HCT116 (cell line): ENCODE measurements at regions not wholly inside any gene's neighbourhood (a gene's known extent, or its start where the extent isn't known, plus 50 kb on each side); places are given as distances from the start of the nearest gene placed in this dataset.

Experiments
- ATAC-seq: fragments of 200-7000 bp; cut with Tn5 transposase; 2 replicates; pipeline ENCODE4 v1.9.1; 2020; ENCODE audit warnings: mild to moderate bottlenecking, moderate library complexity
- BruUV-seq: library from RNA; stranded (reverse); fragments of 400-500 nt; replicated peaks from 2 replicates; lab custom pipeline; 2021; lab: Mats Ljungman, UMichigan
- CTCF ChIA-PET: fragments of 300-600 bp; sonication (Branson Sonifier 250); formaldehyde crosslinking; loops from one replicate; lab custom pipeline; 2021; ENCODE audit warnings: antibody characterized with exemption; lab: Charles Lee
- POLR2A ChIA-PET: fragments of 300-600, 350-600 bp; sonication (Branson Sonifier 250); formaldehyde crosslinking; loops from one replicate; lab custom pipeline; 2021; ENCODE audit warnings: antibody characterized with exemption; lab: Charles Lee
- RAD21 ChIA-PET, 2 experiments: fragments of 300-600 bp; sonication (Branson Sonifier 250); formaldehyde crosslinking; loops; one replicate each; lab custom pipeline; 2023; ENCODE audit warnings: low total read pairs in 2 of 2; ENCODE audit not compliant: uncharacterized antibody in 2 of 2, unreplicated experiment in 2 of 2, low non-redundant PET in 1 of 2; lab: Charles Lee
- DNase-seq: peaks from one replicate; pipeline ENCODE4 v3.0.0-alpha.2; 2010; ENCODE audit warnings: low read depth, low spot score
- H2AFZ ChIP-seq: fragments of 200-600 bp; shearing (Covaris generic), sonication (generic); 2 replicates; pipeline ENCODE4 v1.6.1; 2017; ENCODE audit warnings: low read depth, mixed run types, mixed read lengths, antibody characterized with exemption, low read length; ENCODE audit not compliant: poor library complexity, severe bottlenecking
- H3K27ac ChIP-seq: 2 replicates; pipeline ENCODE4 v1.5.1; 2012; ENCODE audit warnings: low read depth, low read length
- H3K27me3 ChIP-seq: fragments of 200-600 bp; sonication (generic); 2 replicates; pipeline ENCODE4 v1.6.1; 2016; ENCODE audit warnings: mixed run types, low read length, mixed read lengths; ENCODE audit not compliant: insufficient read depth
- H3K36me3 ChIP-seq, 2 experiments: fragments of 200-500 bp in 1 of 2; fragments of 200-600 bp in 1 of 2; sonication (Bioruptor generic) in 1 of 2; sonication (generic) in 1 of 2; 2 replicates each; pipeline versions ENCODE4 v1.5.1 to v1.6.1; 2014 to 2016; ENCODE audit warnings: low read length in 2 of 2, inconsistent platforms in 1 of 2, mixed read lengths in 1 of 2, mixed run types in 1 of 2; ENCODE audit not compliant: insufficient read depth in 2 of 2, control insufficient read depth in 1 of 2
- H3K4me1 ChIP-seq, 2 experiments: fragments of 200-600 bp in 1 of 2; sonication (generic) in 1 of 2; 2 replicates each; pipeline versions ENCODE4 v1.5.1 to v1.6.1; 2012 to 2017; ENCODE audit warnings: low read length in 2 of 2, inconsistent platforms in 1 of 2, mild to moderate bottlenecking in 1 of 2, mixed read lengths in 1 of 2, mixed run types in 1 of 2, moderate library complexity in 1 of 2; ENCODE audit not compliant: insufficient read depth in 2 of 2, control insufficient read depth in 1 of 2
- H3K4me2 ChIP-seq: fragments of 200-600 bp; sonication (generic); 2 replicates; pipeline ENCODE4 v1.6.1; 2017; ENCODE audit warnings: mixed run types, low read length, mixed read lengths
- H3K4me3 ChIP-seq, 2 experiments: fragments of 200-600 bp in 1 of 2; sonication (generic) in 1 of 2; replicated peaks in 1 of 2; 2 replicates each; pipeline ENCODE4 v1.5.1; 2011 to 2016; ENCODE audit warnings: low read length in 2 of 2, control low read depth in 1 of 2, low read depth in 1 of 2, mild to moderate bottlenecking in 1 of 2, mixed read lengths in 1 of 2, mixed run types in 1 of 2
- H3K79me2 ChIP-seq: fragments of 200-600 bp; sonication (generic); 2 replicates; pipeline ENCODE4 v1.6.1; 2017; ENCODE audit warnings: mild to moderate bottlenecking, mixed run types, low read length, moderate library complexity, mixed read lengths; ENCODE audit not compliant: insufficient read depth
- H3K9ac ChIP-seq: fragments of 200-600 bp; sonication (generic); 2 replicates; pipeline ENCODE4 v1.6.1; 2016; ENCODE audit warnings: low read length, mixed read lengths
- H3K9me2 ChIP-seq: fragments of 200-600 bp; sonication (generic), shearing (Covaris generic); 2 replicates; pipeline ENCODE4 v1.6.1; 2017; ENCODE audit warnings: mixed run types, mild to moderate bottlenecking, moderate library complexity; ENCODE audit not compliant: insufficient read depth
- H3K9me3 ChIP-seq, 2 experiments: fragments of 200-500 bp in 1 of 2; fragments of 200-600 bp in 1 of 2; sonication (Bioruptor generic) in 1 of 2; sonication (generic) in 1 of 2; 2 replicates each; pipeline ENCODE4 v1.6.1; 2014 to 2017; ENCODE audit warnings: low read length in 2 of 2, mixed read lengths in 2 of 2, inconsistent platforms in 1 of 2, low read depth in 1 of 2, mild to moderate bottlenecking in 1 of 2, mixed run types in 1 of 2, moderate library complexity in 1 of 2; ENCODE audit not compliant: control insufficient read depth in 1 of 2, insufficient read depth in 1 of 2
- H4K20me1 ChIP-seq: fragments of 200-600 bp; sonication (generic), shearing (Covaris generic); 2 replicates; pipeline ENCODE4 v1.6.1; 2017; ENCODE audit warnings: mixed run types, mild to moderate bottlenecking, moderate library complexity; ENCODE audit not compliant: insufficient read depth
- ATF3 ChIP-seq: IDR thresholded peaks from 2 replicates; pipeline ENCODE4 v1.6.1; 2012
- CEBPB ChIP-seq: IDR thresholded peaks from 2 replicates; pipeline ENCODE4 v1.6.1; 2012; ENCODE audit warnings: low read depth
- CTCF ChIP-seq, 3 experiments: fragments of 200-600 bp in 1 of 3; sonication (generic) in 1 of 3; IDR thresholded peaks in 2 of 3; conservative IDR thresholded peaks in 1 of 3; 2 replicates each; pipeline ENCODE4 v1.5.1; 2012 to 2017; ENCODE audit warnings: low read depth in 2 of 3, low read length in 2 of 3, antibody characterized with exemption in 1 of 3, borderline replicate concordance in 1 of 3, control low read depth in 1 of 3, mild to moderate bottlenecking in 1 of 3, mixed read lengths in 1 of 3, mixed run types in 1 of 3, moderate library complexity in 1 of 3; ENCODE audit not compliant: insufficient read depth in 1 of 3
- ELF1 ChIP-seq: IDR thresholded peaks from 2 replicates; pipeline ENCODE4 v1.6.1; 2012; ENCODE audit warnings: low read depth, borderline replicate concordance
- EZH2phosphoT487 ChIP-seq: fragments of 200-600 bp; IDR thresholded peaks from 2 replicates; pipeline ENCODE4 v1.6.1; 2018; ENCODE audit warnings: antibody characterized with exemption, borderline replicate concordance
- JUND ChIP-seq: IDR thresholded peaks from 2 replicates; pipeline ENCODE4 v1.6.1; 2012
- MAX ChIP-seq: IDR thresholded peaks from 2 replicates; pipeline ENCODE4 v1.6.1; 2012
- POLR2AphosphoS5 ChIP-seq: IDR thresholded peaks from 2 replicates; pipeline ENCODE4 v1.6.1; 2011; ENCODE audit warnings: mild to moderate bottlenecking, low read depth, low read length, moderate library complexity
- RAD21 ChIP-seq: IDR thresholded peaks from 2 replicates; pipeline ENCODE4 v1.6.1; 2012; ENCODE audit warnings: low read depth, mild to moderate bottlenecking
- SIN3A ChIP-seq: IDR thresholded peaks from 2 replicates; pipeline ENCODE4 v1.6.1; 2012; ENCODE audit warnings: low read depth
- SP1 ChIP-seq: IDR thresholded peaks from 2 replicates; pipeline ENCODE4 v1.6.1; 2012; ENCODE audit warnings: low read depth
- SRF ChIP-seq: IDR thresholded peaks from 2 replicates; pipeline ENCODE4 v1.6.1; 2012; ENCODE audit warnings: low read depth
- YY1 ChIP-seq: IDR thresholded peaks from 2 replicates; pipeline ENCODE4 v1.6.1; 2011; ENCODE audit warnings: low read length, low read depth, moderate library complexity, mild to moderate bottlenecking; ENCODE audit not compliant: insufficient replicate concordance; ENCODE audit errors: extremely low read depth
- ZFX ChIP-seq: fragments of 450-650 bp; IDR thresholded peaks from 2 replicates; pipeline ENCODE4 v1.6.1; 2017
- ZNF274 ChIP-seq: fragments of 200-500 bp; sonication (Bioruptor generic); IDR thresholded peaks from 2 replicates; pipeline ENCODE4 v1.6.1; 2014; ENCODE audit warnings: mild to moderate bottlenecking, low read depth, low read length, inconsistent platforms
- intact Hi-C: fragments of 100-400 bp; cut with micrococcal nuclease; formaldehyde crosslinking; loops from 2 replicates; pipeline ENCODE4 v1.10.0; 2022

- RAD21 ChIA-PET: no interaction called here
- no TSS peak for BruUV-seq
- H3K4me1 ChIP-seq: no peaks in the 10 kb centered on the region
- no peaks in the 10 kb centered on the region for H3K79me2 ChIP-seq
- no peak overlapping the region for H2AFZ ChIP-seq
- no peak overlapping the region for H3K4me3 ChIP-seq
- no peak for ATAC-seq
- intact Hi-C loops: no loop called here
- H3K36me3 ChIP-seq: peaks cover 0 to 5% of the 10 kb centered on the region in 2 experiments; a peak in 1 of 4 replicates
- DNase-seq: no peak
- POLR2A ChIA-PET: no interaction called here
- TF ChIP-seq SP1: no peak
- no peak for TF ChIP-seq SRF
- no peak for TF ChIP-seq YY1
- no peak for TF ChIP-seq POLR2AphosphoS5
- no peak for TF ChIP-seq SIN3A
- TF ChIP-seq ELF1: no peak
- TF ChIP-seq ZNF274: no peak
- no peak for TF ChIP-seq EZH2phosphoT487
- H3K9me2 ChIP-seq: no peaks in the 10 kb centered on the region
- H3K27me3 ChIP-seq: no peaks in the 10 kb centered on the region
- no peak overlapping the region for H3K9ac ChIP-seq
- CTCF ChIA-PET: no interaction called here
- H3K27ac ChIP-seq: no peak overlapping the region
- no peak overlapping the region for H3K4me2 ChIP-seq
- no peaks in the 10 kb centered on the region for H4K20me1 ChIP-seq
- H3K9me3 ChIP-seq: no peaks in the 10 kb centered on the region
Observed at GRCh38 chr14:71733210-71733883, 198.9 kb upstream of the RGS6 start.

GRCh38 chr14:71734076-71734475 lies 198.2 kb upstream of the RGS6 start:
- Histone ChIP-seq H3K27ac (no peak overlapping the region), H4K20me1 (no peaks in the 10 kb centered on the region), H3K9me2 (no peaks in the 10 kb centered on the region), H3K36me3 (peaks cover 0 to 5% of the 10 kb centered on the region in 2 experiments; a peak in 1 of 4 replicates), H3K9ac (no peak overlapping the region), H3K4me2 (no peak overlapping the region), H3K4me3 (no peak overlapping the region), H3K9me3 (no peaks in the 10 kb centered on the region), H3K79me2 (no peaks in the 10 kb centered on the region), H3K4me1 (no peaks in the 10 kb centered on the region), H3K27me3 (no peaks in the 10 kb centered on the region), H2AFZ (no peak overlapping the region)
- ChIA-PET CTCF (no interaction called here), RAD21 (no interaction called here), POLR2A (no interaction called here)
- no peak for ATAC-seq
- no peak for DNase-seq
- TF ChIP-seq MAX (no peak), CEBPB (no peak), SRF (no peak), SIN3A (no peak), ZFX (no peak), ELF1 (no peak), JUND (no peak), ATF3 (no peak), RAD21 (no peak), ZNF274 (no peak), POLR2AphosphoS5 (no peak), CTCF (IDR thresholded peaks at IDR 0.05 in 2 of 3, conservative IDR thresholded peaks at IDR 0.05 in 1 of 3; ENCODE audit: borderline replicate concordance in 1 of 3, insufficient read depth in 1 of 3, low read depth in 2 of 3, low read length in 2 of 3) (no peak)
- BruUV-seq: no TSS peak
- intact Hi-C loops: no loop called here
